Esophagus muscularis mucosa (tissue), 3 donors: ENCODE measurements at regions not wholly inside any gene's neighbourhood (a gene's known extent, or its start where the extent isn't known, plus 50 kb on each side); places are given as distances from the start of the nearest gene placed in this dataset.

Experiments used
- CTCF ChIP-seq, 3 experiments: fragments of 200-600 bp in 2 of 3; fragments of 450-650 bp in 1 of 3; sonication (generic) in 2 of 3; IDR thresholded peaks; one replicate each; pipeline ENCODE4 v1.5.1; 2017 to 2019; ENCODE audit warnings: antibody characterized with exemption in 3 of 3, mild to moderate bottlenecking in 2 of 3, moderate library complexity in 1 of 3
- POLR2A ChIP-seq: fragments of 450-650 bp; IDR thresholded peaks from one replicate; pipeline ENCODE4 v1.6.1; 2017; ENCODE audit warnings: antibody characterized with exemption, moderate library complexity, mild to moderate bottlenecking, low read depth

DNA sequence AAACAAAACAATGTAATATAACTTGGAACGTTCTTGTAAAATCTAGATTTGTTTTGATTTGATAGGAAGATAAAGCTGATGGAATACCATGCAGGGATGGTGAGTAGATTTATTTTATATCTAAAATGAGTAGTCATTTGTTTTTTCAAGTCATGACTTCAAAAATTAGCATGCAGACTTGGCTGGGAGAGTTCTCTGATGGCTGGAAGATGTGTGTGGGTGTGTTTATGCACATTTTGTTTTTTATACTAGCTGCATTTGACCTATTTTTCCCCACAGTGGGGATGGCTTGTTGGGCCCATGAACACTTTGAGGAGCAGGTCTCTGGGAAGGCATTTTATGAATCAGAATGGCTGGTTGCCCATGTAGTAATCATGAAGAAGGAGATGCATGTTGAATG, 109.2 kb downstream of the MTRR start:
- no peak for TF ChIP-seq CTCF (IDR thresholded peaks at IDR 0.05)
- TF ChIP-seq POLR2A: no peak
